C4-2B (cell line): ENCODE measurements at regions not wholly inside any gene's neighbourhood (a gene's known extent, or its start where the extent isn't known, plus 50 kb on each side); places are given as distances from the start of the nearest gene placed in this dataset.

ENCODE experiments used
- CTCF ChIP-seq: fragments of 450-650 bp; conservative IDR thresholded peaks from 2 replicates; pipeline ENCODE4 v1.5.1; 2017; ENCODE audit warnings: mild to moderate bottlenecking
- ZFX ChIP-seq: fragments of 450-650 bp; IDR thresholded peaks from 2 replicates; pipeline ENCODE4 v1.6.1; 2017

GRCh38 chr2:12666445-12666844 lies 50.3 kb upstream of the TRIB2 start:
- no peak for TF ChIP-seq CTCF
- TF ChIP-seq ZFX: no peak
